BJ (cell line): ENCODE measurements at regions not wholly inside any gene's neighbourhood (a gene's known extent, or its start where the extent isn't known, plus 50 kb on each side); places are given as distances from the start of the nearest gene placed in this dataset.

Source experiments
- CTCF ChIA-PET: fragments of 350-600 bp; formaldehyde crosslinking; extraction: SDS; loops from one replicate; lab custom pipeline; 2021; ENCODE audit warnings: antibody characterized with exemption, inconsistent platforms; lab: Yijun Ruan, JAX
- POLR2A ChIA-PET: fragments of 300-600 bp; sonication (Branson Sonifier 250); formaldehyde crosslinking; extraction: SDS; loops from one replicate; lab custom pipeline; 2021; ENCODE audit warnings: antibody characterized with exemption; lab: Charles Lee
- DNase-seq: peaks from one replicate; pipeline ENCODE4 v3.0.0-alpha.2; 2011; ENCODE audit warnings: low read depth
- H3K27me3 ChIP-seq: 2 replicates; pipeline ENCODE4 v1.6.0; 2011; ENCODE audit warnings: low read length; ENCODE audit not compliant: control insufficient read depth, insufficient read depth
- H3K36me3 ChIP-seq: 2 replicates; pipeline ENCODE4 v1.5.1; 2011; ENCODE audit warnings: low read length; ENCODE audit not compliant: control insufficient read depth, insufficient read depth
- H3K4me3 ChIP-seq: 2 replicates; pipeline ENCODE4 v1.5.1; 2011; ENCODE audit warnings: low read depth, mild to moderate bottlenecking, control low read depth, low read length
- CTCF ChIP-seq: IDR thresholded peaks from 2 replicates; pipeline ENCODE4 v1.5.1; 2011; ENCODE audit warnings: low read depth, mild to moderate bottlenecking, control low read depth, inconsistent platforms, low read length, moderate library complexity; ENCODE audit not compliant: insufficient read depth

GRCh38 chr10:61830846-61831273, 70.6 kb upstream of the ARID5B start:
- no peak for TF ChIP-seq CTCF
- ChIA-PET CTCF (interaction anchor here (0.7 to 1.9 kb wide), 4 partner anchors 36 to 175 kb away, joined by 3 to 5 read pairs (median 3); no protein-coding TSS in a partner anchor), POLR2A (no interaction called here)
- no peaks in the 10 kb centered on the region for H3K36me3 ChIP-seq
- no peaks in the 10 kb centered on the region for H3K27me3 ChIP-seq
- H3K4me3 ChIP-seq: no peak overlapping the region
- no peak for DNase-seq

GRCh38 chr10:61832866-61833481, 68.5 kb upstream of the ARID5B start:
- Histone ChIP-seq H3K27me3 (no peaks in the 10 kb centered on the region), H3K4me3 (no peak overlapping the region), H3K36me3 (no peaks in the 10 kb centered on the region)
- no peak for TF ChIP-seq CTCF
- CTCF ChIA-PET: interaction anchor here (0.6 to 4.1 kb wide), 2 partner anchors 59 to 82 kb away, joined by 3 to 23 read pairs; no protein-coding TSS in a partner anchor
- POLR2A ChIA-PET: no interaction called here
- DNase-seq: peak; percentile 50

GRCh38 chr10:61834519-61834918, 67.0 kb upstream of the ARID5B start:
- H3K4me3 ChIP-seq: no peak overlapping the region
- H3K27me3 ChIP-seq: no peaks in the 10 kb centered on the region
- no peak for TF ChIP-seq CTCF
- DNase-seq: no peak
- H3K36me3 ChIP-seq: no peaks in the 10 kb centered on the region
- ChIA-PET POLR2A (no interaction called here), CTCF (interaction anchor here (0.9 to 4.1 kb wide), 9 partner anchors 11 to 563 kb away, joined by 3 to 23 read pairs (median 4); no protein-coding TSS in a partner anchor)

GRCh38 chr10:61835069-61835945, 66.2 kb upstream of the ARID5B start:
- DNase-seq: peak; percentile 46
- CTCF ChIA-PET: interaction anchor here (0.6 to 4.1 kb wide), 11 partner anchors 10 to 564 kb away, joined by 3 to 23 read pairs (median 4); no protein-coding TSS in a partner anchor
- TF ChIP-seq CTCF: peak; percentile 58
- no peak overlapping the region for H3K4me3 ChIP-seq
- POLR2A ChIA-PET: no interaction called here
- H3K27me3 ChIP-seq: no peaks in the 10 kb centered on the region
- no peaks in the 10 kb centered on the region for H3K36me3 ChIP-seq
